HEK293 (cell line): ENCODE measurements at regions not wholly inside any gene's neighbourhood (a gene's known extent, or its start where the extent isn't known, plus 50 kb on each side); places are given as distances from the start of the nearest gene placed in this dataset.

Experiments
- CTCF ChIA-PET: fragments of 350-600 bp; formaldehyde crosslinking; extraction: SDS; loops from one replicate; lab custom pipeline; 2021; ENCODE audit warnings: antibody characterized with exemption; lab: Yijun Ruan, JAX
- POLR2A ChIA-PET: fragments of 300-600 bp; formaldehyde crosslinking; extraction: SDS; loops from one replicate; lab custom pipeline; 2020; ENCODE audit warnings: antibody characterized with exemption, inconsistent platforms; lab: Yijun Ruan, JAX
- H3K27ac ChIP-seq: fragments of 200-500 bp; sonication (Bioruptor generic); 2 replicates; pipeline ENCODE4 v1.5.1; 2014; ENCODE audit warnings: low read depth, low read length, control low read depth, inconsistent platforms; ENCODE audit errors: extremely low read depth
- H3K36me3 ChIP-seq, 2 experiments: fragments of 200-500 bp in 1 of 2; sonication (Bioruptor generic) in 1 of 2; 1 replicate in 1 of 2; 2 replicates in 1 of 2; pipeline ENCODE4 v1.5.1; 2014 to 2017; ENCODE audit warnings: inconsistent platforms in 2 of 2, low read length in 2 of 2; ENCODE audit not compliant: control insufficient read depth in 2 of 2, insufficient read depth in 1 of 2
- H3K4me1 ChIP-seq: fragments of 200-500 bp; sonication (Bioruptor generic); 2 replicates; pipeline ENCODE4 v1.5.1; 2014; ENCODE audit warnings: mild to moderate bottlenecking, low read length, inconsistent platforms; ENCODE audit not compliant: control insufficient read depth, insufficient read depth
- H3K4me3 ChIP-seq: 2 replicates; pipeline ENCODE4 v1.5.1; 2011; ENCODE audit warnings: low read depth, mild to moderate bottlenecking, control low read depth, low read length, moderate library complexity
- H3K9me3 ChIP-seq: fragments of 200-500 bp; sonication (Bioruptor generic); 2 replicates; pipeline ENCODE4 v1.5.1; 2014; ENCODE audit warnings: low read depth, low read length, inconsistent platforms; ENCODE audit not compliant: control insufficient read depth, insufficient read depth
- INSM2 ChIP-seq: fragments of 450-650 bp; formaldehyde crosslinking; IDR thresholded peaks from 2 replicates; pipeline ENCODE4 v1.5.1; 2016; ENCODE audit warnings: missing biosample characterization, missing genetic modification characterization
- KLF1 ChIP-seq: fragments of 450-650 bp; formaldehyde crosslinking; IDR thresholded peaks from 2 replicates; pipeline ENCODE4 v1.5.1; 2016; ENCODE audit warnings: missing biosample characterization, missing genetic modification characterization
- KLF17 ChIP-seq: fragments of 450-650 bp; formaldehyde crosslinking; IDR thresholded peaks from 2 replicates; pipeline ENCODE4 v1.5.1; 2016; ENCODE audit warnings: missing biosample characterization, missing genetic modification characterization
- PRDM10 ChIP-seq: fragments of 450-650 bp; formaldehyde crosslinking; IDR thresholded peaks from 2 replicates; pipeline ENCODE4 v1.5.1; 2016; ENCODE audit warnings: missing biosample characterization, missing genetic modification characterization
- YY1 ChIP-seq: fragments of 450-650 bp; formaldehyde crosslinking; IDR thresholded peaks from 2 replicates; pipeline ENCODE4 v1.5.1; 2018; ENCODE audit warnings: missing biosample characterization, missing genetic modification characterization
- ZBTB10 ChIP-seq: fragments of 450-650 bp; formaldehyde crosslinking; IDR thresholded peaks from 2 replicates; pipeline ENCODE4 v1.5.1; 2016; ENCODE audit warnings: missing biosample characterization, missing genetic modification characterization
- ZNF140 ChIP-seq: fragments of 450-650 bp; formaldehyde crosslinking; IDR thresholded peaks from 2 replicates; pipeline ENCODE4 v1.5.1; 2016; ENCODE audit warnings: missing biosample characterization, missing genetic modification characterization
- ZNF157 ChIP-seq: fragments of 450-650 bp; formaldehyde crosslinking; IDR thresholded peaks from 2 replicates; pipeline ENCODE4 v1.5.1; 2016; ENCODE audit warnings: missing biosample characterization, missing genetic modification characterization
- ZNF169 ChIP-seq: fragments of 450-650 bp; formaldehyde crosslinking; IDR thresholded peaks from 2 replicates; pipeline ENCODE4 v1.5.1; 2016; ENCODE audit warnings: missing biosample characterization, missing genetic modification characterization
- ZNF175 ChIP-seq: fragments of 450-650 bp; formaldehyde crosslinking; IDR thresholded peaks from 2 replicates; pipeline ENCODE4 v1.5.1; 2016; ENCODE audit warnings: missing biosample characterization, missing genetic modification characterization
- ZNF362 ChIP-seq: fragments of 450-650 bp; formaldehyde crosslinking; IDR thresholded peaks from 2 replicates; pipeline ENCODE4 v1.5.1; 2016; ENCODE audit warnings: missing biosample characterization, missing genetic modification characterization
- ZNF416 ChIP-seq: fragments of 450-650 bp; formaldehyde crosslinking; IDR thresholded peaks from 2 replicates; pipeline ENCODE4 v1.5.1; 2016; ENCODE audit warnings: missing biosample characterization, missing genetic modification characterization
- ZNF571 ChIP-seq: fragments of 450-650 bp; formaldehyde crosslinking; IDR thresholded peaks from 2 replicates; pipeline ENCODE4 v1.5.0; 2017; ENCODE audit warnings: missing biosample characterization, missing genetic modification characterization
- TF ChIP-seq, protein P1 (sequence below): fragments of 450-650 bp; formaldehyde crosslinking; IDR thresholded peaks from 2 replicates; pipeline ENCODE4 v1.5.1; 2016; ENCODE audit warnings: missing biosample characterization, missing genetic modification characterization

DNA sequence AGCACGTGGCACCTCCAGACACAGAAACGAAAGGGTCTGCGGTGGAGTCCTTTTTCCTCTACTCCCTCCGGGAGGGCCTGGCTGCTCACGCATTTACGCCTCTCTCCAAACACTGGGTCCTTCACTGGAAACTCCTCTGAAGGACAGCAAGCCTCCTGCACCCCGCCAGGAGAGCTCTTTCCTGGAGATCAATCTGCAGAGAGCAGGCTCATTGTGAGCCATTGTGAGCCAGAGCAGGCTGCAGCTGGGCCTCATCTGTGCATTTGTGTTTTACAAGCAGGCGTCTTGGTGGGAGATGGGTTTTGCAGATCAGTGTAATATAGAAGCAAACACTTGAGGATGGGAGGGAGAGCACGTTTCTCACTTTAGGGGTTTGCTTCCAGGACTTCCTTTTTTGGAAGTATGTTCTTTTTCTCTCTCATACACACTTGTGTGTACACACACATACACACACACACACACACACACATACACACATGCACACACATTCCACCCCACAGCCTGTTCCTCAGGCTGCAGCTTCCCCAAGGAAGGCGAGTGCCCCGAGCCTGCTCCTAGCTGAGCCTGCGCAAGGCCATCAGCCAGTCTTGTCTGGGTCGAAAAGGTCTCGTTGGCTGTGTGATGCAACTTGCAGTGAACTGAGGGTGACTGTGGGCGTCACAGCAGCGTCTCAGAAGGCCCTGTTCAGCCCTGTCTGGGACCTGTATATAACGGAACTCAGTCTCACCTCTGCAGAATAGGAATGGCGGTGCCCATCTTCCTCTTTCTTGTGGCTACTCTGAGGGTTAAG, 163.5 kb downstream of the GLI2 start (continued):
- TF ChIP-seq PRDM10 (tag by site-specific recombination): no peak

DNA sequence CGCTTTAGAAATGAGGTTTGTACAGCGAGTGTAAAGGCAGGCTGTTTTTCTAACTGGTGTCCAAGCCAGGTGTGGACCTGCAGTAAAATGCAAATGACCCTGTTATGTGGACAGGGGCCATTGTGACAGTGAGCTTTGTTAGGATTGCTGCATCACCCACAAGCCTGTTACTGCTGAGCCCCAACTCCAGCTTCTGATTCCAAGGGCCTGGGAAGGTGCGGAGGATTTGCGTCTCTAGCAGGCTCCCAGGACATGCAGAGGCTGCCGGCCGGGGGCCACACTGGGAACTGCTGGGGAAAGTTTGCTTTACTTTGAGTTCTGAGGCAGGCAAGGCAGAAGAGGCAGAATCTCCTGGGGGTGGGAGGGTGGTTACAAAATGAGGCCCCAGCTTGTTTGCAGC, 164.1 kb downstream of the GLI2 start:
- H3K36me3 ChIP-seq: no peaks in the 10 kb centered on the region
- TF ChIP-seq ZNF175: no peak
- TF ChIP-seq, protein P1, sequence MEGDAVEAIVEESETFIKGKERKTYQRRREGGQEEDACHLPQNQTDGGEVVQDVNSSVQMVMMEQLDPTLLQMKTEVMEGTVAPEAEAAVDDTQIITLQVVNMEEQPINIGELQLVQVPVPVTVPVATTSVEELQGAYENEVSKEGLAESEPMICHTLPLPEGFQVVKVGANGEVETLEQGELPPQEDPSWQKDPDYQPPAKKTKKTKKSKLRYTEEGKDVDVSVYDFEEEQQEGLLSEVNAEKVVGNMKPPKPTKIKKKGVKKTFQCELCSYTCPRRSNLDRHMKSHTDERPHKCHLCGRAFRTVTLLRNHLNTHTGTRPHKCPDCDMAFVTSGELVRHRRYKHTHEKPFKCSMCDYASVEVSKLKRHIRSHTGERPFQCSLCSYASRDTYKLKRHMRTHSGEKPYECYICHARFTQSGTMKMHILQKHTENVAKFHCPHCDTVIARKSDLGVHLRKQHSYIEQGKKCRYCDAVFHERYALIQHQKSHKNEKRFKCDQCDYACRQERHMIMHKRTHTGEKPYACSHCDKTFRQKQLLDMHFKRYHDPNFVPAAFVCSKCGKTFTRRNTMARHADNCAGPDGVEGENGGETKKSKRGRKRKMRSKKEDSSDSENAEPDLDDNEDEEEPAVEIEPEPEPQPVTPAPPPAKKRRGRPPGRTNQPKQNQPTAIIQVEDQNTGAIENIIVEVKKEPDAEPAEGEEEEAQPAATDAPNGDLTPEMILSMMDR (tag by site-specific recombination): peak; percentile 32; the same call in 1 of the 2 replicates
- POLR2A ChIA-PET: no interaction called here
- no peaks in the 10 kb centered on the region for H3K4me1 ChIP-seq
- CTCF ChIA-PET: no interaction called here
- H3K27ac ChIP-seq: no peak overlapping the region
- H3K9me3 ChIP-seq: no peaks in the 10 kb centered on the region
- no peak overlapping the region for H3K4me3 ChIP-seq

DNA sequence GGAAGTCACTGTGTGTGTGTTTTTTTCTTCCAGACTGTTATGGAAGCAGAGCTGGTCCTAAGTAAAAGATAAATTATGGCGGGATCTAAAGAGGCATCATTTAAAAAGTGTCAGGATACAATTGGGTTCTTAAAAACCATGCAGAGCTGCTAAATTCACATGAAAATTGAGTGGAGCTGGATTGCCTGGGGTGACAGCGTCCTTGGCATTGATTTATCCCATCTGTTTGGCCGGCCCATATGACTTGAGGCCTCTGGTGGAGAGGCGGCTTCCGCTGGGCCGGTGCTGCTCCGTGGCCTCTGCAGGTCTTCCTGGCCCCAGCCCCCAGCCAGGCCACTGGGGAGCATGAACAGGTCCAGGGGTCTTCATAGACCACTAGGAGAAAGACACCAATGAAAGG, 165.5 kb downstream of the GLI2 start:
- H3K27ac ChIP-seq: no peak overlapping the region
- H3K9me3 ChIP-seq: no peaks in the 10 kb centered on the region
- no peaks in the 10 kb centered on the region for H3K4me1 ChIP-seq
- no peak for TF ChIP-seq ZNF169
- no peak overlapping the region for H3K4me3 ChIP-seq
- CTCF ChIA-PET: no interaction called here
- no peaks in the 10 kb centered on the region for H3K36me3 ChIP-seq
- POLR2A ChIA-PET: no interaction called here

DNA sequence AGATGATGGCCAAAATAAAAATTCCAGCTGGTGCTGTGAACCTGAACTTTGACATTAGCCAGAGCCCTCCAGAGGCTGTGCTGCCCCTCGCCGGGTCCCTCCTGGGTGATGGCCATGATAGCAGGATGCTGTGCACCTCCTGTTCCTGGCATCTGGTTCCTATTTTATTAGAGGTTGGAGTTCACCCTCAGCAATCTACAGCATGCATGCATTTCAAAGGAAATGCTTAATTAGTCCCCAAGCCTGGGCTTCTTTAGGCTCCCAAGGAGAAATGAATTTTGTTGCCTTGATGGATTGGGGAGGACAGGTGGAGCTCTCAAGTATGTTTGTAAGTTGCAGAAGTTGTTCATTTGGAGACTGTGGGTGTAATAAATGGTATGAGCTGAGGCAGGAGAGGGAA, 166.9 kb downstream of the GLI2 start:
- no peaks in the 10 kb centered on the region for H3K9me3 ChIP-seq
- H3K4me3 ChIP-seq: no peak overlapping the region
- no peaks in the 10 kb centered on the region for H3K36me3 ChIP-seq
- ChIA-PET POLR2A (no interaction called here), CTCF (no interaction called here)
- no peak overlapping the region for H3K27ac ChIP-seq
- H3K4me1 ChIP-seq: no peaks in the 10 kb centered on the region
- no peak for TF ChIP-seq YY1 (tag by site-specific recombination)
- TF ChIP-seq ZNF362 (tag by site-specific recombination): no peak
- no peak for TF ChIP-seq ZNF157 (tag by site-specific recombination)
- no peak for TF ChIP-seq KLF1 (tag by site-specific recombination)
- no peak for TF ChIP-seq ZBTB10 (tag by site-specific recombination)
- no peak for TF ChIP-seq INSM2 (tag by site-specific recombination)
- no peak for TF ChIP-seq KLF17 (tag by site-specific recombination)
- TF ChIP-seq ZNF571 (tag by site-specific recombination): no peak
- TF ChIP-seq ZNF416: no peak
- TF ChIP-seq ZNF140 (tag by site-specific recombination): no peak
